ENCODE measurements at regions not wholly inside any gene's neighbourhood (a gene's known extent, or its start where the extent isn't known, plus 50 kb on each side); places are given as distances from the start of the nearest gene placed in this dataset.

DNA sequence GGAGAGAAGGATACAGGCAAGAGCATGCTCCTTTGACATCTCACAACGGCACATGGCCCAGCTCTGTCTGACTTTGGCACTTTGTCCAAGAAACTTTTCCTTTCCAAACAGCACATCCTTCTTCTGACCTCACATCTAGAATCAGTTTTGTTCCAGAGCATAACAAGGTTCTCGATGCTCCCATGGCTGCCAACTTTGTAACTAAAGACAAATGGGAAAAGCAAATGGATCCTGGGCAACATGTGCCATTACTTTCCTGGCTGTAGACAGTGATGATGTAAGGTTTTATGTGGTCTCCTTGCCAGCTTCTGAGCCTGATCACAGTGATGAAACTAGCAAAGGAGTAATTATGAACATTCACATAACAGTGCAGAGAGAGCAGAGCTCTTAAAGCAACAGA is 171.8 kb upstream of the C1orf87 start:
- no peak overlapping the region for H3T11ph ChIP-seq (ENCODE audit: low read length)
- H4K20me1 ChIP-seq (ENCODE audit: control insufficient read depth, insufficient read depth, insufficient read length), result no peaks in the 10 kb centered on the region
- H3K27me3 Mint-ChIP-seq (ENCODE audit: low read depth), result peaks cover 2% of the 10 kb centered on the region; the same call in 1 of the 2 replicates
- H3K23me2 ChIP-seq (ENCODE audit: insufficient read length, low read depth, low read length, poor library complexity, severe bottlenecking), result no peaks in the 10 kb centered on the region
- H2BK12ac ChIP-seq (ENCODE audit: insufficient read length, low read depth, low read length), result no peak overlapping the region
- H3K79me2 ChIP-seq (ENCODE audit: insufficient read depth, low read length), result no peaks in the 10 kb centered on the region
- no peaks in the 10 kb centered on the region for H3K4me1 Mint-ChIP-seq
- H3K27ac ChIP-seq (ENCODE audit: insufficient read length, low read depth, low read length), result no peak overlapping the region
- no peak overlapping the region for H2BK15ac ChIP-seq (ENCODE audit: low read depth, low read length)
- H3K14ac ChIP-seq (ENCODE audit: insufficient read depth, low read length), result no peak overlapping the region
- H3K4me2 ChIP-seq (ENCODE audit: insufficient read depth, insufficient read length, low read length), result no peak overlapping the region
- H3K9ac ChIP-seq (ENCODE audit: extremely low read depth, insufficient read length, low read length), result no peak overlapping the region
- no peaks in the 10 kb centered on the region for H3K36me3 Mint-ChIP-seq (ENCODE audit: insufficient read depth in 1 of 3, low read depth in 3 of 3)
- no peak overlapping the region for H2AFZ ChIP-seq (ENCODE audit: low read length)
- no peak for DNase-seq
- TF ChIP-seq, protein P1, sequence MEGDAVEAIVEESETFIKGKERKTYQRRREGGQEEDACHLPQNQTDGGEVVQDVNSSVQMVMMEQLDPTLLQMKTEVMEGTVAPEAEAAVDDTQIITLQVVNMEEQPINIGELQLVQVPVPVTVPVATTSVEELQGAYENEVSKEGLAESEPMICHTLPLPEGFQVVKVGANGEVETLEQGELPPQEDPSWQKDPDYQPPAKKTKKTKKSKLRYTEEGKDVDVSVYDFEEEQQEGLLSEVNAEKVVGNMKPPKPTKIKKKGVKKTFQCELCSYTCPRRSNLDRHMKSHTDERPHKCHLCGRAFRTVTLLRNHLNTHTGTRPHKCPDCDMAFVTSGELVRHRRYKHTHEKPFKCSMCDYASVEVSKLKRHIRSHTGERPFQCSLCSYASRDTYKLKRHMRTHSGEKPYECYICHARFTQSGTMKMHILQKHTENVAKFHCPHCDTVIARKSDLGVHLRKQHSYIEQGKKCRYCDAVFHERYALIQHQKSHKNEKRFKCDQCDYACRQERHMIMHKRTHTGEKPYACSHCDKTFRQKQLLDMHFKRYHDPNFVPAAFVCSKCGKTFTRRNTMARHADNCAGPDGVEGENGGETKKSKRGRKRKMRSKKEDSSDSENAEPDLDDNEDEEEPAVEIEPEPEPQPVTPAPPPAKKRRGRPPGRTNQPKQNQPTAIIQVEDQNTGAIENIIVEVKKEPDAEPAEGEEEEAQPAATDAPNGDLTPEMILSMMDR (conservative IDR thresholded peaks at IDR 0.05), result no peak
- no peak overlapping the region for H3K4ac ChIP-seq (ENCODE audit: low read depth, low read length)
- no peak overlapping the region for H3K18ac ChIP-seq (ENCODE audit: insufficient read length, low read depth, low read length)
- no peak overlapping the region for H3K56ac ChIP-seq (ENCODE audit: insufficient read length, low read depth, low read length)
- no peaks in the 10 kb centered on the region for H3K27me3 ChIP-seq (ENCODE audit: insufficient read depth, low read length)
- H2AK5ac ChIP-seq (ENCODE audit: insufficient read length, low read length), result no peak overlapping the region
- no peaks in the 10 kb centered on the region for H3K9me3 ChIP-seq (ENCODE audit: control insufficient read depth, low read depth, low read length)
- H3K23ac ChIP-seq (ENCODE audit: insufficient read length, low read depth, low read length), result no peak overlapping the region
- H3K27ac Mint-ChIP-seq, result no peak overlapping the region
- no peak overlapping the region for H2BK5ac ChIP-seq (ENCODE audit: insufficient read length, low read length)
- WGBS (ENCODE audit: extremely low coverage, insufficient read length, low lambda C conversion rate), result no CpG with 5 or more reads among the region's 2 CpGs
- no peak overlapping the region for H4K91ac ChIP-seq (ENCODE audit: insufficient read length, low read depth, low read length)
- peaks cover 0 to 3% of the 10 kb centered on the region in 2 experiments; a peak in 2 of 5 replicates for H3K9me3 Mint-ChIP-seq
- H4K8ac ChIP-seq (replicated peaks; ENCODE audit: insufficient read length, low read depth, low read length), result no peak overlapping the region
- no peak overlapping the region for H2BK20ac ChIP-seq (ENCODE audit: low read depth, low read length, poor library complexity, severe bottlenecking)
- no peak overlapping the region for H4K5ac ChIP-seq (ENCODE audit: insufficient read length, low read depth, low read length)
- no peak overlapping the region for H2BK120ac ChIP-seq (ENCODE audit: low read depth, low read length, poor library complexity, severe bottlenecking)
- no peaks in the 10 kb centered on the region for H3K4me1 ChIP-seq (ENCODE audit: insufficient read depth, low read length)
- no peaks in the 10 kb centered on the region for H3K79me1 ChIP-seq (ENCODE audit: insufficient read depth, low read depth, low read length, poor library complexity, severe bottlenecking)
- no peak overlapping the region for H3K4me3 Mint-ChIP-seq
